Transverse colon (tissue), 4 donors: ENCODE measurements at regions not wholly inside any gene's neighbourhood (a gene's known extent, or its start where the extent isn't known, plus 50 kb on each side); places are given as distances from the start of the nearest gene placed in this dataset.

Source experiments
- POLR2A ChIP-seq: fragments of 450-650 bp; IDR thresholded peaks from one replicate; pipeline ENCODE4 v1.6.1; 2016; ENCODE audit warnings: antibody characterized with exemption, mild to moderate bottlenecking, moderate library complexity
- POLR2AphosphoS5 ChIP-seq, 3 donors: sonication (generic); formaldehyde crosslinking; IDR thresholded peaks; one replicate each; pipeline ENCODE4 v1.6.1; 2016; ENCODE audit warnings: antibody characterized with exemption in 3 of 3
- TF ChIP-seq, protein P1 (sequence below), 5 experiments: fragments of 200-600 bp in 3 of 5; fragments of 450-650 bp in 2 of 5; sonication (generic) in 3 of 5; IDR thresholded peaks; 1 replicate in 2 of 5; 2 replicates in 3 of 5; pipeline ENCODE4 v1.5.1; 2016 to 2017; ENCODE audit warnings: antibody characterized with exemption in 5 of 5, inconsistent platforms in 3 of 5, mild to moderate bottlenecking in 2 of 5, moderate library complexity in 1 of 5

DNA sequence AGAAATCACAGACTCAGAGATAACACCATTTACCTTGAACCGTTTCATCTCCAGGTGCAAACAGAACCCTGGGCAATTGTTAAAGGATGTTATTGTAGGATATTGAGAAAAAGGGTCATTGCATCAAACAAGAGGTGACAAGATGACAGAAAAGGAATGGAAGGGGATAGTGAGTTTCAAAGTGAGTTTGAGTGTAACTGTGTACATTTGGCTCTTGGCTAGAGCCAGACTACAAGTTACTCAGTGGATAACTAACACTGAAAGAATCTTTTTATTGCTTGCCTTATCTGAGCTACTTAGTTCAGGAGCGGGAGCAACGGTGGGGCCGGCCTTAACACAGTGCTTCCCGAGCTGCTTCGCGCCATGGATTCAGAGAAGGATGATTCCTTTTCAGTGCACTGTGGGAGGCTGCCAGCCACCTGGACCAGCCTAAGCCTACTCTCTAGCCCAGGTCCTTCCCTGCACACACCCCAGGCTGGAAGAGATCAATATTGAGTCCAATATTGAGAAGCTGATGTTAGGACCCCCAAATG lies 193.4 kb downstream of the ATPSCKMT start:
- TF ChIP-seq, protein P1, sequence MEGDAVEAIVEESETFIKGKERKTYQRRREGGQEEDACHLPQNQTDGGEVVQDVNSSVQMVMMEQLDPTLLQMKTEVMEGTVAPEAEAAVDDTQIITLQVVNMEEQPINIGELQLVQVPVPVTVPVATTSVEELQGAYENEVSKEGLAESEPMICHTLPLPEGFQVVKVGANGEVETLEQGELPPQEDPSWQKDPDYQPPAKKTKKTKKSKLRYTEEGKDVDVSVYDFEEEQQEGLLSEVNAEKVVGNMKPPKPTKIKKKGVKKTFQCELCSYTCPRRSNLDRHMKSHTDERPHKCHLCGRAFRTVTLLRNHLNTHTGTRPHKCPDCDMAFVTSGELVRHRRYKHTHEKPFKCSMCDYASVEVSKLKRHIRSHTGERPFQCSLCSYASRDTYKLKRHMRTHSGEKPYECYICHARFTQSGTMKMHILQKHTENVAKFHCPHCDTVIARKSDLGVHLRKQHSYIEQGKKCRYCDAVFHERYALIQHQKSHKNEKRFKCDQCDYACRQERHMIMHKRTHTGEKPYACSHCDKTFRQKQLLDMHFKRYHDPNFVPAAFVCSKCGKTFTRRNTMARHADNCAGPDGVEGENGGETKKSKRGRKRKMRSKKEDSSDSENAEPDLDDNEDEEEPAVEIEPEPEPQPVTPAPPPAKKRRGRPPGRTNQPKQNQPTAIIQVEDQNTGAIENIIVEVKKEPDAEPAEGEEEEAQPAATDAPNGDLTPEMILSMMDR (IDR thresholded peaks at IDR 0.05) = no peak
- TF ChIP-seq POLR2AphosphoS5 (IDR thresholded peaks at IDR 0.05) = no peak
- TF ChIP-seq POLR2A = no peak
